Fibroblast of the aortic adventitia (primary cell): ENCODE measurements at regions not wholly inside any gene's neighbourhood (a gene's known extent, or its start where the extent isn't known, plus 50 kb on each side); places are given as distances from the start of the nearest gene placed in this dataset.
"Not testable (repeated sequence)": the region's sequence is repeated elsewhere in the genome, so short reads cannot be mapped to it uniquely, and the experiment has no call there.

Experiments used
- DNase-seq: peaks from one replicate; pipeline ENCODE4 v3.0.0-alpha.2; 2010; ENCODE audit warnings: low read depth
- H3K4me3 ChIP-seq: 2 replicates; pipeline ENCODE4 v1.5.1; 2011; ENCODE audit warnings: low read depth, mild to moderate bottlenecking, control low read depth, low read length, moderate library complexity
- CTCF ChIP-seq: IDR thresholded peaks from 2 replicates; pipeline ENCODE4 v1.5.1; 2011; ENCODE audit warnings: mild to moderate bottlenecking, low read length, control low read depth, inconsistent platforms; ENCODE audit not compliant: insufficient read depth

DNA sequence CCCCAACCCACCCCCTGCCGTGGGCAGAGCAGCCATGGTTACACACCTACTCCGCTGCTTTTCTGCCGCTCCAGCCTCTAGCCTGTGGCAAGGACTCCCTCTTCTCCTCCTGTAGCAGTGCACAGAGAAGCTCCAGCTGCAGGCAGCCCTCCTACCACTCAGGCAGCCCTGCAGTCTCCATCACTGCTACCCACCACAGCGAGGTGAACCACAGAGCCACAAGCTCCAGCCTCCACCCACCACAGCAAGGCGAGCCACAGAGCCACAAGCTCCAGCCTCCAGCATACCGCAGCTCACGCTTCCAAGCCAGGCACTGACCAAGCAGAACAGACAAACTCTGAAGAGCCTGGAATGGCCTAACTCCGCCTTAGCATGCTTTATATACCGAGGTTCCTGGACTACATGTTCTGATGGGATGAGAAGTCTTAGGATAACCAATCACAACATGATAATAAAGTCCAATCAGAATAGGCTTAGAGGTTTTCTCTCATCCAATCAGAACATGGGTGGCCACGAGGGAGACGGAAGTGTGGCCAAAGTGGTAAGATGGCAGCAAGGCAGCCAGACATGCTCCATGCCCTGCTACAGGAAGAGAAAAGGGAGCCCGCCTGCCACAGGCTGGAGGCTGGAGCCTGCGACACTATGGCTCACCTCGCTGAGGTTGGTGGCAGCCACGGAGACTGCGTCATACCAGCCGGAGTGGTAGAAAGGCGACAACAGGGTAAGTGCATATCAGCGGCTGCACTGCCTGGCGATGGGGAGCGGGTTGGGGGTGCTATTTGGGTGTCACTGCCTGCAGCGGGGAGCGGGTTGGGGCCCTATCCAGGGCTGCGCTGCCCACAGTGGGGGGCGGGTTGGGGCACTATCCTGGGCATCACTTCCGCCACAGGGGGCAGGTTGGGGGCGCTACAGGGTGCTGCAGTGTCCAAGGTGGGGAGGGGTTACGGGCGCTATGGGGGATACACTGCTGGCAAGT is 75.8 kb upstream of the PCAT7 start:
- H3K4me3 ChIP-seq, result no peak overlapping the region
- DNase-seq, result no peak
- no peak for TF ChIP-seq CTCF

DNA sequence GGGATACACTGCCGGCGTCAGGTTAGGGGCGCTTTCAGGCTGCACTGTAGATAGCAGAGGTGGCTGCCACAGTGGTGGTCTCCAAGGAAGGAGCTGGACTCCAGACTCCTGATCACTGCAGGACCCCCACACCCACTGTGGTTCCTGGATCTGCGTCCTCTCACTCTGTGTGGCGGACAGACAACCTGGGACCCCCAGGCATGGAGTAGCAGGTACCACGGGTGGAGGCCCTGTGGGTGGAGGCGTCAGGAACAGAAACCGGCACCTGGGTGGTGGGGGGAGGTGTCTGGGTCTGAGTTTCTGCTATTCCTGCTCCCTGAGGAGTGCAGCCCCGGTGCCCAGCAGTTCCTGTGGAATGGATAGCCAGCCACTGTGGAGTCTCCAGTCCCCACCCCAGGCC is 75.1 kb upstream of the PCAT7 start:
- TF ChIP-seq CTCF, result no peak
- no peak for DNase-seq
- H3K4me3 ChIP-seq, result no peak overlapping the region

DNA sequence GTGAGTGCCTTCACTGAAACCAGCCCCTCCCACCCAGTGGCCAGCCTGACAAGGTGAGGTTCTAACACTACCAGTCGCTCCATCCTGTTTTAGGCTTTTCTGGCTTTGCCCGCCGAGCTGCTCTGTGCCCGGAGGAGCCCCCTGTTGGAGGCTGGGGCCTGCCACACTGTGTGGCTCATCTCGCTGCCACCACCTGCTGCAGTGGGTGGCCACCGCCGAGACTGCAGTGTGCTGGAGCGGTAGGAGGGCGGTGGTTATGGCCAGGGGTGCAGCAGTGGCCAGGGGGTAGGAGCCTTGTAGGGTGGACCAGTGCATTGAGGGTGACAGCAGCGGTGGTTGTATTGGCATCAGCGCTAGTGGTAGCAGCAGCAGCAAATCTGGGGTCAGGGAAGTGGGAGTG is 74.7 kb upstream of the PCAT7 start:
- DNase-seq, result no peak
- H3K4me3 ChIP-seq, result no peak overlapping the region
- TF ChIP-seq CTCF, result no peak

- no peak for TF ChIP-seq CTCF
- H3K4me3 ChIP-seq, result no peak overlapping the region
- no peak for DNase-seq
Observed at GRCh38 chr9:94482110-94482509, 72.8 kb upstream of the PCAT7 start.

GRCh38 chr9:94490465-94490864 is 64.4 kb upstream of the PCAT7 start:
- DNase-seq, result peak; percentile 17
- no peak overlapping the region for H3K4me3 ChIP-seq
- TF ChIP-seq CTCF, result no peak

GRCh38 chr9:94492125-94492524 is 62.8 kb upstream of the PCAT7 start:
- DNase-seq, H3K4me3 ChIP-seq: not testable (repeated sequence)

DNA sequence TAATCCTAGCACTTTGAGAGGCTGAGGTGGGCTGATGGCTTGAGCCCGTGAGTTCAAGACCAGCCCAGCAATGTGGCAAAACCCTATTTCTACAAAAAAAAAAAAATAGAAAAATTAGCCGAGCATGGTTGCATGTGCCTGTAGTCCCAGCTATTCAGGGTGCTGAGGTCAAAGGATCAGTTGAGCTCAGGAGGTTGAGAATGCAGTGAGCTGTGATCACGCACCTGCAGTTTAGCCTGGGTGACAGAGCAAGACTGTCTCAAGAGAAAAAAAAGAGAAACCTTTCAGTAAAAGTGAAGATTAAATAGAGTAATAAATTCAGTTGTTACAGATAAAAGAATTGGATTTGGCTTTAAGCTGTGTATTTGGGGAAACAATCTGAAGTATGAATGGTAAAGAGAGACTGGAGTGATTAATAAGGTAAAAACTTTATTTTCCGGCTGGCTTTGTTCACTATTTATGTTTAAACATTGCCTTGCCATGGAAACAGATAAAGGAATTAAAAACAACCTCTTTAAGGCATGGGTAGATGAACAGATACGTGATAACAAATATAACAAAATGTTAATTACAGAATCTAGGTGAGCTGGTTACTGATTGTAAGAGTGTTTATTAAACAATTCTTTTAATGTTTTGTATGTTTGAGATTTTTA is 56.0 kb upstream of the PCAT7 start:
- no peak for DNase-seq
- TF ChIP-seq CTCF, result no peak
- no peak overlapping the region for H3K4me3 ChIP-seq
